HepG2 (cell line): ENCODE measurements at regions not wholly inside any gene's neighbourhood (a gene's known extent, or its start where the extent isn't known, plus 50 kb on each side); places are given as distances from the start of the nearest gene placed in this dataset.

ENCODE experiments used
- ATAC-seq: fragments of 200-7000 bp; cut with Tn5 transposase; 3 replicates; pipeline ENCODE4 v1.9.1; 2020; ENCODE audit warnings: mild to moderate bottlenecking, moderate library complexity
- BruUV-seq: library from RNA; stranded (reverse); fragments of 400-500 nt; replicated peaks from 2 replicates; lab custom pipeline; 2021; lab: Mats Ljungman, UMichigan
- CTCF ChIA-PET: fragments of 300-600 bp; formaldehyde crosslinking; extraction: SDS; loops from one replicate; lab custom pipeline; 2021; ENCODE audit warnings: low total read pairs, inconsistent platforms, low intra/inter-chr PET ratio; lab: Yijun Ruan, JAX
- POLR2A ChIA-PET: fragments of 350-600 bp; sonication (Branson Sonifier 250); formaldehyde crosslinking; loops from one replicate; lab custom pipeline; 2020; ENCODE audit warnings: antibody characterized with exemption, inconsistent platforms; lab: Yijun Ruan, JAX
- DNase-seq: peaks from one replicate; pipeline ENCODE4 v3.0.0-alpha.2; 2015; ENCODE audit warnings: low spot score
- FAIRE-seq: peaks from 3 replicates; lab custom pipeline; 2011; peaks lifted over from hg19 to GRCh38; lab: Jason Lieb, UNC
- H2AFZ ChIP-seq: one replicate; pipeline ENCODE4 v1.6.1; 2011; ENCODE audit warnings: low read length, inconsistent platforms
- H3K27ac ChIP-seq: fragments of 300-600 bp; 3 replicates; pipeline ENCODE4 v1.8.0; 2011; ENCODE audit warnings: mixed run types, mild to moderate bottlenecking, mixed read lengths, low read length, inconsistent platforms; ENCODE audit not compliant: insufficient read depth; ENCODE audit errors: extremely low read length
- H3K27me3 ChIP-seq, 2 experiments: fragments of 200-600 bp in 1 of 2; 2 replicates in 1 of 2; 3 replicates in 1 of 2; pipeline versions ENCODE4 v1.6.0 to v1.8.0; 2011; ENCODE audit warnings: low read length in 2 of 2, mild to moderate bottlenecking in 2 of 2, moderate library complexity in 2 of 2, inconsistent platforms in 1 of 2; ENCODE audit not compliant: insufficient read depth in 2 of 2, control insufficient read depth in 1 of 2
- H3K36me3 ChIP-seq, 2 experiments: fragments of 200-600 bp in 1 of 2; replicated peaks in 1 of 2; 2 replicates in 1 of 2; 3 replicates in 1 of 2; pipeline versions ENCODE4 v1.5.1 to v1.8.0; 2011; ENCODE audit warnings: low read length in 2 of 2, inconsistent platforms in 1 of 2; ENCODE audit not compliant: insufficient read depth in 2 of 2, control insufficient read depth in 1 of 2
- H3K4me1 ChIP-seq: 2 replicates; pipeline ENCODE4 v1.5.1; 2012; ENCODE audit warnings: low read length, inconsistent platforms; ENCODE audit not compliant: insufficient read depth
- H3K4me2 ChIP-seq: 2 replicates; pipeline ENCODE4 v1.6.0; 2011; ENCODE audit warnings: low read depth, low read length, inconsistent platforms
- H3K4me3 ChIP-seq, 3 experiments: fragments of 200-600 bp in 1 of 3; sonication (generic), shearing (Covaris generic) in 1 of 3; replicated peaks in 1 of 3; 2 replicates each; pipeline ENCODE4 v1.5.1; 2011 to 2016; ENCODE audit warnings: low read length in 3 of 3, inconsistent platforms in 2 of 3, low read depth in 2 of 3, mild to moderate bottlenecking in 2 of 3, control low read depth in 1 of 3, mixed read lengths in 1 of 3; ENCODE audit not compliant: insufficient read depth in 1 of 3
- H3K79me2 ChIP-seq: one replicate; pipeline ENCODE4 v1.6.1; 2011; ENCODE audit warnings: low read length, inconsistent platforms; ENCODE audit not compliant: insufficient read depth
- H3K9ac ChIP-seq: 2 replicates; pipeline ENCODE4 v1.6.0; 2011; ENCODE audit warnings: mild to moderate bottlenecking, low read depth, low read length, inconsistent platforms; ENCODE audit not compliant: insufficient read depth
- H3K9me3 ChIP-seq: 2 replicates; pipeline ENCODE4 v1.5.1; 2012; ENCODE audit warnings: mild to moderate bottlenecking, low read length
- H4K20me1 ChIP-seq: 2 replicates; pipeline ENCODE4 v1.6.0; 2011; ENCODE audit warnings: inconsistent platforms, mild to moderate bottlenecking, low read length, moderate library complexity; ENCODE audit not compliant: insufficient read depth
- HDAC6 ChIP-seq: fragments of 200-600 bp; sonication (generic); IDR thresholded peaks from 2 replicates; pipeline ENCODE4 v1.7.0; 2017; ENCODE audit warnings: mild to moderate bottlenecking, antibody characterized with exemption, low read length, low read depth
- JDP2 ChIP-seq: sonication (generic); formaldehyde crosslinking; IDR thresholded peaks from 2 replicates; pipeline ENCODE4 v1.8.1; 2022; ENCODE audit warnings: missing genetic modification reagents, borderline replicate concordance
- TCF7 ChIP-seq: sonication (generic); IDR thresholded peaks from 2 replicates; pipeline ENCODE4 v1.6.1; 2016; ENCODE audit warnings: antibody characterized with exemption, low read depth
- THAP11 ChIP-seq: IDR thresholded peaks from 2 replicates; pipeline ENCODE4 v1.6.1; 2016; ENCODE audit warnings: missing biosample characterization, missing genetic modification reagents
- TOPORS ChIP-seq: sonication (generic); formaldehyde crosslinking; IDR thresholded peaks from 2 replicates; pipeline ENCODE4 v1.8.0; 2023; ENCODE audit warnings: mild to moderate bottlenecking, missing genetic modification reagents
- ZBTB42 ChIP-seq: sonication (generic); formaldehyde crosslinking; IDR thresholded peaks from 2 replicates; pipeline ENCODE4 v1.5.0; 2020; ENCODE audit warnings: mild to moderate bottlenecking, missing genetic modification reagents
- ZNF234 ChIP-seq: sonication (generic); formaldehyde crosslinking; conservative IDR thresholded peaks from 2 replicates; pipeline ENCODE4 v1.5.1; 2020; ENCODE audit warnings: mild to moderate bottlenecking, missing genetic modification reagents
- WGBS: methylation state at CpG from one replicate; pipeline ENCODE4 v1.1.6; 2017; ENCODE audit warnings: low lambda C conversion rate; 5-methylcytosine and 5-hydroxymethylcytosine counted together
- in situ Hi-C: cut with HindIII; loops from 2 replicates; pipeline ENCODE4 v1.10.0; 2017; ENCODE audit warnings: low pct_unique_long_range_greater_than_20kb; ENCODE audit not compliant: extremely low pct_ligation_motif_present
- intact Hi-C: fragments of 100-400 bp; cut with micrococcal nuclease; formaldehyde crosslinking; loops from one replicate; pipeline ENCODE4 v1.10.0; 2022; ENCODE audit not compliant: unreplicated experiment
- TF ChIP-seq, protein P1 (sequence below): sonication (generic); formaldehyde crosslinking; IDR thresholded peaks from 2 replicates; pipeline ENCODE4 v1.4.0; 2020; ENCODE audit warnings: mild to moderate bottlenecking, missing genetic modification reagents
- TF ChIP-seq, protein P2 (sequence below): sonication (generic); formaldehyde crosslinking; IDR thresholded peaks from 2 replicates; pipeline ENCODE4 v1.4.0; 2020; ENCODE audit warnings: mild to moderate bottlenecking, missing genetic modification reagents
- TF ChIP-seq, protein P3 (sequence below): IDR thresholded peaks from 2 replicates; pipeline ENCODE4 v1.6.1; 2016; ENCODE audit warnings: low read depth, missing genetic modification reagents, missing compliant biosample characterization

DNA sequence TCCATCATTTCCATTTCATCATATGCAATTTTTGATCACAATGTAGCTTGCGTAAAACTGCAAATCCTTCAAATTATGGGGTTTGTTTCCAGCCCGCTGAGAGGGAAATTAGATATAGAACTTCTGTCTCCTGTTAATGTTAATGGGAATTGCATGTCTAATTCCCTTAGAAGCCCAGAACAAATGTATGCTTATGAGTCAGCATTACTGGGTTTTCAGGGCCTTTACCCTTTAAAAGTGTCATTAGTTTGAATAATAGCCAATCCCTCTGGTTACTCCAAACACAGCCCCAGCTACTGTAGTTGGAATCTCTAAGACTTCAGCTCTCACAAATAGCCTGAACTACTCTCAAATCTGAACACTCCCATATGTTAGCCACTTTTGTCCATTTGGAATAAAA is 439.4 kb downstream of the C3orf38 start:
- ChIA-PET POLR2A (no interaction called here), CTCF (no interaction called here)
- TF ChIP-seq, protein P1, sequence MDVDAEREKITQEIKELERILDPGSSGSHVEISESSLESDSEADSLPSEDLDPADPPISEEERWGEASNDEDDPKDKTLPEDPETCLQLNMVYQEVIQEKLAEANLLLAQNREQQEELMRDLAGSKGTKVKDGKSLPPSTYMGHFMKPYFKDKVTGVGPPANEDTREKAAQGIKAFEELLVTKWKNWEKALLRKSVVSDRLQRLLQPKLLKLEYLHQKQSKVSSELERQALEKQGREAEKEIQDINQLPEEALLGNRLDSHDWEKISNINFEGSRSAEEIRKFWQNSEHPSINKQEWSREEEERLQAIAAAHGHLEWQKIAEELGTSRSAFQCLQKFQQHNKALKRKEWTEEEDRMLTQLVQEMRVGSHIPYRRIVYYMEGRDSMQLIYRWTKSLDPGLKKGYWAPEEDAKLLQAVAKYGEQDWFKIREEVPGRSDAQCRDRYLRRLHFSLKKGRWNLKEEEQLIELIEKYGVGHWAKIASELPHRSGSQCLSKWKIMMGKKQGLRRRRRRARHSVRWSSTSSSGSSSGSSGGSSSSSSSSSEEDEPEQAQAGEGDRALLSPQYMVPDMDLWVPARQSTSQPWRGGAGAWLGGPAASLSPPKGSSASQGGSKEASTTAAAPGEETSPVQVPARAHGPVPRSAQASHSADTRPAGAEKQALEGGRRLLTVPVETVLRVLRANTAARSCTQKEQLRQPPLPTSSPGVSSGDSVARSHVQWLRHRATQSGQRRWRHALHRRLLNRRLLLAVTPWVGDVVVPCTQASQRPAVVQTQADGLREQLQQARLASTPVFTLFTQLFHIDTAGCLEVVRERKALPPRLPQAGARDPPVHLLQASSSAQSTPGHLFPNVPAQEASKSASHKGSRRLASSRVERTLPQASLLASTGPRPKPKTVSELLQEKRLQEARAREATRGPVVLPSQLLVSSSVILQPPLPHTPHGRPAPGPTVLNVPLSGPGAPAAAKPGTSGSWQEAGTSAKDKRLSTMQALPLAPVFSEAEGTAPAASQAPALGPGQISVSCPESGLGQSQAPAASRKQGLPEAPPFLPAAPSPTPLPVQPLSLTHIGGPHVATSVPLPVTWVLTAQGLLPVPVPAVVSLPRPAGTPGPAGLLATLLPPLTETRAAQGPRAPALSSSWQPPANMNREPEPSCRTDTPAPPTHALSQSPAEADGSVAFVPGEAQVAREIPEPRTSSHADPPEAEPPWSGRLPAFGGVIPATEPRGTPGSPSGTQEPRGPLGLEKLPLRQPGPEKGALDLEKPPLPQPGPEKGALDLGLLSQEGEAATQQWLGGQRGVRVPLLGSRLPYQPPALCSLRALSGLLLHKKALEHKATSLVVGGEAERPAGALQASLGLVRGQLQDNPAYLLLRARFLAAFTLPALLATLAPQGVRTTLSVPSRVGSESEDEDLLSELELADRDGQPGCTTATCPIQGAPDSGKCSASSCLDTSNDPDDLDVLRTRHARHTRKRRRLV = no peak
- no peak for TF ChIP-seq ZNF234
- no peak for TF ChIP-seq THAP11 (CRISPR knock-in tag)
- TF ChIP-seq TCF7 = no peak
- TF ChIP-seq, protein P2, sequence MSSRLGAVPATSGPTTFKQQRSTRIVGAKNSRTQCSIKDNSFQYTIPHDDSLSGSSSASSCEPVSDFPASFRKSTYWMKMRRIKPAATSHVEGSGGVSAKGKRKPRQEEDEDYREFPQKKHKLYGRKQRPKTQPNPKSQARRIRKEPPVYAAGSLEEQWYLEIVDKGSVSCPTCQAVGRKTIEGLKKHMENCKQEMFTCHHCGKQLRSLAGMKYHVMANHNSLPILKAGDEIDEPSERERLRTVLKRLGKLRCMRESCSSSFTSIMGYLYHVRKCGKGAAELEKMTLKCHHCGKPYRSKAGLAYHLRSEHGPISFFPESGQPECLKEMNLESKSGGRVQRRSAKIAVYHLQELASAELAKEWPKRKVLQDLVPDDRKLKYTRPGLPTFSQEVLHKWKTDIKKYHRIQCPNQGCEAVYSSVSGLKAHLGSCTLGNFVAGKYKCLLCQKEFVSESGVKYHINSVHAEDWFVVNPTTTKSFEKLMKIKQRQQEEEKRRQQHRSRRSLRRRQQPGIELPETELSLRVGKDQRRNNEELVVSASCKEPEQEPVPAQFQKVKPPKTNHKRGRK (CRISPR knock-in tag) = no peak
- TF ChIP-seq HDAC6 = no peak
- TF ChIP-seq ZBTB42 (CRISPR knock-in tag) = no peak
- TF ChIP-seq JDP2 (CRISPR knock-in tag) = no peak
- TF ChIP-seq TOPORS (CRISPR knock-in tag) = no peak
- TF ChIP-seq, protein P3, sequence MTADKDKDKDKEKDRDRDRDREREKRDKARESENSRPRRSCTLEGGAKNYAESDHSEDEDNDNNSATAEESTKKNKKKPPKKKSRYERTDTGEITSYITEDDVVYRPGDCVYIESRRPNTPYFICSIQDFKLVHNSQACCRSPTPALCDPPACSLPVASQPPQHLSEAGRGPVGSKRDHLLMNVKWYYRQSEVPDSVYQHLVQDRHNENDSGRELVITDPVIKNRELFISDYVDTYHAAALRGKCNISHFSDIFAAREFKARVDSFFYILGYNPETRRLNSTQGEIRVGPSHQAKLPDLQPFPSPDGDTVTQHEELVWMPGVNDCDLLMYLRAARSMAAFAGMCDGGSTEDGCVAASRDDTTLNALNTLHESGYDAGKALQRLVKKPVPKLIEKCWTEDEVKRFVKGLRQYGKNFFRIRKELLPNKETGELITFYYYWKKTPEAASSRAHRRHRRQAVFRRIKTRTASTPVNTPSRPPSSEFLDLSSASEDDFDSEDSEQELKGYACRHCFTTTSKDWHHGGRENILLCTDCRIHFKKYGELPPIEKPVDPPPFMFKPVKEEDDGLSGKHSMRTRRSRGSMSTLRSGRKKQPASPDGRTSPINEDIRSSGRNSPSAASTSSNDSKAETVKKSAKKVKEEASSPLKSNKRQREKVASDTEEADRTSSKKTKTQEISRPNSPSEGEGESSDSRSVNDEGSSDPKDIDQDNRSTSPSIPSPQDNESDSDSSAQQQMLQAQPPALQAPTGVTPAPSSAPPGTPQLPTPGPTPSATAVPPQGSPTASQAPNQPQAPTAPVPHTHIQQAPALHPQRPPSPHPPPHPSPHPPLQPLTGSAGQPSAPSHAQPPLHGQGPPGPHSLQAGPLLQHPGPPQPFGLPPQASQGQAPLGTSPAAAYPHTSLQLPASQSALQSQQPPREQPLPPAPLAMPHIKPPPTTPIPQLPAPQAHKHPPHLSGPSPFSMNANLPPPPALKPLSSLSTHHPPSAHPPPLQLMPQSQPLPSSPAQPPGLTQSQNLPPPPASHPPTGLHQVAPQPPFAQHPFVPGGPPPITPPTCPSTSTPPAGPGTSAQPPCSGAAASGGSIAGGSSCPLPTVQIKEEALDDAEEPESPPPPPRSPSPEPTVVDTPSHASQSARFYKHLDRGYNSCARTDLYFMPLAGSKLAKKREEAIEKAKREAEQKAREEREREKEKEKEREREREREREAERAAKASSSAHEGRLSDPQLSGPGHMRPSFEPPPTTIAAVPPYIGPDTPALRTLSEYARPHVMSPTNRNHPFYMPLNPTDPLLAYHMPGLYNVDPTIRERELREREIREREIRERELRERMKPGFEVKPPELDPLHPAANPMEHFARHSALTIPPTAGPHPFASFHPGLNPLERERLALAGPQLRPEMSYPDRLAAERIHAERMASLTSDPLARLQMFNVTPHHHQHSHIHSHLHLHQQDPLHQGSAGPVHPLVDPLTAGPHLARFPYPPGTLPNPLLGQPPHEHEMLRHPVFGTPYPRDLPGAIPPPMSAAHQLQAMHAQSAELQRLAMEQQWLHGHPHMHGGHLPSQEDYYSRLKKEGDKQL (CRISPR knock-in tag) = no peak
- Histone ChIP-seq H3K27ac (no peak overlapping the region), H3K4me2 (no peak overlapping the region), H3K9ac (no peak overlapping the region), H2AFZ (no peak overlapping the region), H3K4me1 (no peaks in the 10 kb centered on the region), H3K9me3 (no peaks in the 10 kb centered on the region), H4K20me1 (no peaks in the 10 kb centered on the region), H3K79me2 (no peaks in the 10 kb centered on the region), H3K4me3 (no peak overlapping the region), H3K36me3 (no peaks in the 10 kb centered on the region), H3K27me3 (no peaks in the 10 kb centered on the region)
- BruUV-seq = no TSS peak
- 2% methylated on average over 2 of the region's 2 CpGs for WGBS
- ATAC-seq (no peak), DNase-seq (no peak), FAIRE-seq (no peak)
- intact Hi-C loops = no loop called here
- in situ Hi-C loops = no loop called here
